ENCODE measurements at regions not wholly inside any gene's neighbourhood (a gene's known extent, or its start where the extent isn't known, plus 50 kb on each side); places are given as distances from the start of the nearest gene placed in this dataset.

- no peak for TF ChIP-seq FOXK2 (IDR thresholded peaks at IDR 0.05)
- TF ChIP-seq TCF12 (IDR thresholded peaks at IDR 0.05; ENCODE audit: low read depth, low read length): no peak
- no peak for TF ChIP-seq POLR2A (IDR thresholded peaks at IDR 0.05; ENCODE audit: low read depth, low read length)
- TF ChIP-seq BHLHE40 (IDR thresholded peaks at IDR 0.05; ENCODE audit: borderline replicate concordance in 1 of 2, low read depth in 2 of 2, low read length in 1 of 2): no peak
- TF ChIP-seq ZSCAN29 (IDR thresholded peaks at IDR 0.05): no peak
- no peak for TF ChIP-seq TCF7 (IDR thresholded peaks at IDR 0.05; ENCODE audit: borderline replicate concordance)
- TF ChIP-seq YBX1 (IDR thresholded peaks at IDR 0.05): no peak
- no peak for TF ChIP-seq EGR1 (IDR thresholded peaks at IDR 0.05; ENCODE audit: borderline replicate concordance in 1 of 2, low read depth in 2 of 2, low read length in 2 of 2)
- no peak for TF ChIP-seq RUNX3 (IDR thresholded peaks at IDR 0.05; ENCODE audit: low read length)
- TF ChIP-seq RCOR1 (conservative IDR thresholded peaks at IDR 0.05; ENCODE audit: low read depth, low read length): no peak
- no peak for TF ChIP-seq RFX5 (IDR thresholded peaks at IDR 0.05; ENCODE audit: low read depth, low read length)
- TF ChIP-seq ZNF24 (IDR thresholded peaks at IDR 0.05): no peak
- no peak for TF ChIP-seq HDAC6 (IDR thresholded peaks at IDR 0.05; ENCODE audit: unreplicated experiment)
- no peak for TF ChIP-seq ZNF622 (IDR thresholded peaks at IDR 0.05)
- no peak for TF ChIP-seq YY1 (IDR thresholded peaks at IDR 0.05; ENCODE audit: low read depth, low read length)
- no peak for TF ChIP-seq ZBED1 (IDR thresholded peaks at IDR 0.05; ENCODE audit: borderline replicate concordance)
- no peak for TF ChIP-seq MYC (IDR thresholded peaks at IDR 0.05; ENCODE audit: insufficient read depth, insufficient read length, insufficient replicate concordance, low read length, severe bottlenecking)
- no peak for TF ChIP-seq MXI1 (IDR thresholded peaks at IDR 0.05; ENCODE audit: low read depth, low read length)
- no peak for TF ChIP-seq STAT3 (IDR thresholded peaks at IDR 0.05; ENCODE audit: low read depth, low read length)
- no TSS peak for BruUV-seq (replicated peaks)
- ChIA-PET POLR2A (no interaction called here), SMC1A (ENCODE audit: uncharacterized antibody, unreplicated experiment) (interaction anchor here (0.6 kb wide), 1 partner anchor 58 kb away, joined by 4 read pairs; no protein-coding TSS in a partner anchor), RAD21 (ENCODE audit: unreplicated experiment) (no interaction called here), CTCF (no interaction called here)
- no peaks in the 10 kb centered on the region for H3K27me3 ChIP-seq (replicated peaks in 1 of 2; ENCODE audit: control insufficient read depth in 2 of 2, insufficient read depth in 2 of 2, low read length in 1 of 2)
- WGBS (ENCODE audit: insufficient coverage, insufficient replicate concordance, low lambda C conversion rate, missing lambda C conversion rate): 86% methylated on average over 10 of the region's 10 CpGs
- H3K36me3 ChIP-seq (ENCODE audit: control insufficient read depth in 2 of 2, insufficient read depth in 2 of 2, low read length in 1 of 2): no peaks in the 10 kb centered on the region
- H3K9me3 ChIP-seq (replicated peaks; ENCODE audit: control insufficient read depth, insufficient read depth, low read length): no peaks in the 10 kb centered on the region
- H3K4me2 ChIP-seq (ENCODE audit: control insufficient read depth, insufficient read depth): no peak overlapping the region
- no peak for FAIRE-seq
- H3K27ac ChIP-seq (ENCODE audit: control insufficient read depth, insufficient read depth): no peak overlapping the region
- no peak overlapping the region for H3K9ac ChIP-seq (ENCODE audit: control insufficient read depth, insufficient read depth, low read length)
- H3K79me2 ChIP-seq (ENCODE audit: control insufficient read depth, insufficient read depth, low read length): no peaks in the 10 kb centered on the region
- in situ Hi-C loops (cut with MboI): no loop called here
- no peaks in the 10 kb centered on the region for H3K4me1 ChIP-seq (ENCODE audit: control insufficient read depth, insufficient read depth, low read length)
- no peak overlapping the region for H3K4me3 ChIP-seq
- intact Hi-C loops (cut with micrococcal nuclease; ENCODE audit: unreplicated experiment): no loop called here
- ATAC-seq: no peak
- H4K20me1 ChIP-seq (ENCODE audit: control insufficient read depth, insufficient read depth): no peaks in the 10 kb centered on the region
- no peak overlapping the region for H2AFZ ChIP-seq (ENCODE audit: control insufficient read depth, low read depth, low read length)
- DNase-seq (ENCODE audit: low read depth, low spot score): no peak
Observed at GRCh38 chr14:55513491-55513890, 66.5 kb upstream of the KTN1 start.
